Calu3 (cell line): ENCODE measurements at regions not wholly inside any gene's neighbourhood (a gene's known extent, or its start where the extent isn't known, plus 50 kb on each side); places are given as distances from the start of the nearest gene placed in this dataset.
A peak's percentile ranks its signal among the peaks of the same experiment; 100 is the strongest.

ENCODE experiments used
- BruUV-seq: library from RNA; stranded (reverse); fragments of 400-500 nt; replicated peaks from 2 replicates; lab custom pipeline; 2021; lab: Mats Ljungman, UMichigan
- CTCF ChIA-PET: fragments of 300-600 bp; sonication (Branson Sonifier 250); formaldehyde crosslinking; loops from one replicate; lab custom pipeline; 2022; ENCODE audit warnings: antibody characterized with exemption; lab: Charles Lee
- DNase-seq: peaks from one replicate; pipeline ENCODE4 v3.0.0; 2022
- H3K27ac Mint-ChIP-seq: one replicate; pipeline ENCODE4 v1.8.0; 2022; ENCODE audit warnings: mixed read lengths; ENCODE audit not compliant: unreplicated experiment
- H3K27me3 Mint-ChIP-seq: one replicate; pipeline ENCODE4 v1.8.0; 2022; ENCODE audit warnings: mixed read lengths; ENCODE audit not compliant: unreplicated experiment
- H3K36me3 Mint-ChIP-seq: one replicate; pipeline ENCODE4 v1.8.0; 2022; ENCODE audit warnings: mild to moderate bottlenecking, moderate library complexity, mixed read lengths; ENCODE audit not compliant: insufficient read depth, unreplicated experiment
- H3K4me1 Mint-ChIP-seq: one replicate; pipeline ENCODE4 v1.8.0; 2022; ENCODE audit warnings: mild to moderate bottlenecking, low read depth, mixed read lengths; ENCODE audit not compliant: unreplicated experiment
- H3K4me3 Mint-ChIP-seq: one replicate; pipeline ENCODE4 v1.8.0; 2022; ENCODE audit warnings: mild to moderate bottlenecking, low read depth, moderate library complexity, mixed read lengths; ENCODE audit not compliant: unreplicated experiment
- H3K9me3 Mint-ChIP-seq: one replicate; pipeline ENCODE4 v1.8.0; 2022; ENCODE audit warnings: low read depth, mixed read lengths; ENCODE audit not compliant: unreplicated experiment
- CTCF ChIP-seq: fragments of 200-600 bp; IDR thresholded peaks from one replicate; pipeline ENCODE4 v1.8.0; 2022; ENCODE audit warnings: antibody characterized with exemption; ENCODE audit not compliant: unreplicated experiment
- intact Hi-C: fragments of 100-400 bp; cut with micrococcal nuclease; formaldehyde crosslinking; loops from one replicate; pipeline ENCODE4 v1.10.0; 2022; ENCODE audit not compliant: unreplicated experiment

- intact Hi-C loops = no loop called here
- no peaks in the 10 kb centered on the region for H3K27me3 Mint-ChIP-seq
- CTCF ChIA-PET = no interaction called here
- BruUV-seq = no TSS peak
- peaks cover 4% of the 10 kb centered on the region for H3K9me3 Mint-ChIP-seq
- H3K36me3 Mint-ChIP-seq = no peaks in the 10 kb centered on the region
- H3K4me1 Mint-ChIP-seq = peaks cover 21% of the 10 kb centered on the region
- no peak overlapping the region for H3K4me3 Mint-ChIP-seq
- no peak overlapping the region for H3K27ac Mint-ChIP-seq
- TF ChIP-seq CTCF = no peak
- DNase-seq = no peak
These were observed 573.5 kb downstream of the CD109 start for GRCh38 chr6:74269600-74269858.

GRCh38 chr6:74268815-74269599 lies 573.0 kb downstream of the CD109 start:
- Mint-ChIP-seq H3K4me1 (peaks cover 21% of the 10 kb centered on the region), H3K4me3 (no peak overlapping the region)
- no peak for TF ChIP-seq CTCF

DNA sequence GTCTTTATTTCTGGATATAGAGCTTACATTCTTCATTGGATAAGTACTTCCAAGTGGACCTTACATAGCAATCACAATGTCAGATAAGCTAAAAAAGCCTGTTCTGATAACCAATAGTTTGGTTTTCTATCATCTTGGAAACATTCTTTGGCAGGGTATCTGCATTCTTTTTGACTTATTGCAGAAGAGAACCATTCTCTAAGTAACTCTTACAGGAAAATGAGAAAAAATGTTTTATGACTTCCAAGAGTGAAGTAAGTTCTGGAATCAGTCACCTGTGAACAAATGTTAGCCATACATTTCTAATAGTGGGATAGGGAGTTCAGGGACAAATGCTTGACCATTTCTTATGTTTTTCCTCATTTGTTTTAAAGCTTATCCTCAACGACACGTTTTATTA lies 564.0 kb downstream of the CD109 start:
- H3K27me3 Mint-ChIP-seq = no peaks in the 10 kb centered on the region
- no peak overlapping the region for H3K27ac Mint-ChIP-seq
- intact Hi-C loops = loop anchor here (10.0 kb wide), 1 partner anchor 945 kb away; the partner anchor contains the start of gene COL12A1
- CTCF ChIA-PET = no interaction called here
- DNase-seq = no peak
- no peak for TF ChIP-seq CTCF
- no peak overlapping the region for H3K4me3 Mint-ChIP-seq
- BruUV-seq = no TSS peak
- H3K9me3 Mint-ChIP-seq = no peaks in the 10 kb centered on the region
- H3K36me3 Mint-ChIP-seq = no peaks in the 10 kb centered on the region
- peaks cover 9% of the 10 kb centered on the region for H3K4me1 Mint-ChIP-seq

More at GRCh38 chr6:74268815-74269599, 573.0 kb downstream of the CD109 start:
- BruUV-seq = no TSS peak
- intact Hi-C loops = no loop called here
- Mint-ChIP-seq H3K27me3 (no peaks in the 10 kb centered on the region), H3K36me3 (no peaks in the 10 kb centered on the region), H3K27ac (no peak overlapping the region), H3K9me3 (peaks cover 4% of the 10 kb centered on the region)
- CTCF ChIA-PET = no interaction called here
- no peak for DNase-seq

DNA sequence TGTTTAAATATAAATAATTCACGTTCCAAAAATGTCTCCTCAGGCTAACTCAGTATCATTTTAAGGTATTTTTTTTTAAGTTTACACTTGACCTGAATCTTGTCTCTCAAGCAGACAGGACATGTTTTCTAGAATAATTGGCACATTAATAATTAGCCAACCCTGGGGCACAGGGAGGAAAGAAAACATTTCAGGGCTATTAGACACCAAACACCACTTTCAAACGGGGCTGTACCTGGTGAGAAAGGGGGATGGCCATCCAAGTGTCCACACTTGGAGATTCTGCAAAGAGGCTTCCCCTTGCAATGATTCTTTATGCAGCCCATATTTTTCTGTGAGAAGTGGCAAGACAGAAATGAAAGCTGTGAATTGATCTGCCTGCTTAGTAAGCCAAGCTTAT lies 560.8 kb downstream of the CD109 start:
- Mint-ChIP-seq H3K27ac (no peak overlapping the region), H3K9me3 (no peaks in the 10 kb centered on the region), H3K36me3 (no peaks in the 10 kb centered on the region), H3K27me3 (no peaks in the 10 kb centered on the region), H3K4me3 (no peak overlapping the region), H3K4me1 (peaks cover 24% of the 10 kb centered on the region)
- no TSS peak for BruUV-seq
- DNase-seq = peak; percentile 24
- TF ChIP-seq CTCF = no peak
- intact Hi-C loops = loop anchor here (10.0 kb wide), 1 partner anchor 948 kb away; the partner anchor contains the start of gene COL12A1
- CTCF ChIA-PET = no interaction called here
